GM18520 (cell line): ENCODE measurements at regions not wholly inside any gene's neighbourhood (a gene's known extent, or its start where the extent isn't known, plus 50 kb on each side); places are given as distances from the start of the nearest gene placed in this dataset.
"Not testable (repeated sequence)": the region's sequence is repeated elsewhere in the genome, so short reads cannot be mapped to it uniquely, and the experiment has no call there.

Experiments used
- ATAC-seq: cut with Tn5 transposase; IDR thresholded peaks from one replicate; pipeline ENCODE4 v1.9.1; 2021; ENCODE audit not compliant: unreplicated experiment

GRCh38 chr16:55015181-55015913, 84.7 kb downstream of the IRX5 start:
- no peak for ATAC-seq

GRCh38 chr16:55016515-55016914, 85.8 kb downstream of the IRX5 start:
- no peak for ATAC-seq

GRCh38 chr16:55017321-55017720, 86.7 kb downstream of the IRX5 start:
- no peak for ATAC-seq

GRCh38 chr16:55018881-55019280, 88.2 kb downstream of the IRX5 start:
- no peak for ATAC-seq

- ATAC-seq: no peak
Observed at GRCh38 chr16:55019419-55020131, 88.9 kb downstream of the IRX5 start.

GRCh38 chr16:55021595-55022475, 91.2 kb downstream of the IRX5 start:
- no peak for ATAC-seq

GRCh38 chr16:55027260-55027659, 96.6 kb downstream of the IRX5 start:
- not testable (repeated sequence) for ATAC-seq

GRCh38 chr16:55029509-55029908, 98.8 kb downstream of the IRX5 start:
- ATAC-seq: no peak

- no peak for ATAC-seq
Observed at GRCh38 chr16:55030944-55031343, 100.3 kb downstream of the IRX5 start.

- no peak for ATAC-seq
Observed at GRCh38 chr16:55031481-55031880, 100.8 kb downstream of the IRX5 start.

GRCh38 chr16:55033225-55034156, 102.8 kb downstream of the IRX5 start:
- ATAC-seq: no peak

- no peak for ATAC-seq
Observed at GRCh38 chr16:55035029-55035428, 104.4 kb downstream of the IRX5 start.

- no peak for ATAC-seq
Observed at GRCh38 chr16:55035956-55036355, 105.3 kb downstream of the IRX5 start.

GRCh38 chr16:55036371-55036821, 105.7 kb downstream of the IRX5 start:
- ATAC-seq: no peak

- ATAC-seq: no peak
Observed at GRCh38 chr16:55037046-55037445, 106.4 kb downstream of the IRX5 start.

GRCh38 chr16:55037966-55038365, 107.3 kb downstream of the IRX5 start:
- no peak for ATAC-seq

GRCh38 chr16:55039042-55039441, 108.4 kb downstream of the IRX5 start:
- no peak for ATAC-seq

- ATAC-seq: no peak
Observed at GRCh38 chr16:55039511-55039910, 108.8 kb downstream of the IRX5 start.

- no peak for ATAC-seq
Observed at GRCh38 chr16:55039931-55040330, 109.3 kb downstream of the IRX5 start.

GRCh38 chr16:55040366-55041086, 109.9 kb downstream of the IRX5 start:
- no peak for ATAC-seq
